Body of pancreas (tissue), 4 donors: ENCODE measurements at regions not wholly inside any gene's neighbourhood (a gene's known extent, or its start where the extent isn't known, plus 50 kb on each side); places are given as distances from the start of the nearest gene placed in this dataset.
"Not testable (repeated sequence)": the region's sequence is repeated elsewhere in the genome, so short reads cannot be mapped to it uniquely, and the experiment has no call there.

Source experiments
- ATAC-seq: fragments of 150-250 bp; one replicate; pipeline ENCODE4 v1.9.1; 2016
- DNase-seq, 4 donors: peaks; one replicate each; pipeline ENCODE4 v3.0.0-alpha.2; 2019
- H3K27ac ChIP-seq, 4 donors: fragments of 200-600 bp; sonication (generic); 1 replicate in 3 of 4; 2 replicates in 1 of 4; pipeline versions ENCODE4 v1.5.1 to v1.6.1; 2016 to 2019; ENCODE audit warnings: mild to moderate bottlenecking in 1 of 4, mixed read lengths in 1 of 4, moderate library complexity in 1 of 4
- H3K27me3 ChIP-seq, 2 donors: fragments of 200-600 bp; sonication (generic); one replicate each; pipeline ENCODE4 v1.6.0; 2016; ENCODE audit warnings: mild to moderate bottlenecking in 1 of 2
- H3K36me3 ChIP-seq, 2 donors: fragments of 200-600 bp; sonication (generic); replicated peaks in 1 of 2; 2 replicates each; pipeline ENCODE4 v1.5.1; 2016; ENCODE audit warnings: low read depth in 2 of 2; ENCODE audit not compliant: insufficient read depth in 1 of 2
- H3K4me1 ChIP-seq: fragments of 200-600 bp; sonication (generic); one replicate; pipeline ENCODE4 v1.6.0; 2016
- H3K4me3 ChIP-seq, 2 donors: fragments of 200-600 bp; sonication (generic); 1 replicate in 1 of 2; 2 replicates in 1 of 2; pipeline ENCODE4 v1.5.1; 2016 to 2019
- H3K9me3 ChIP-seq, 3 donors: fragments of 200-600 bp; sonication (generic); 1 replicate in 2 of 3; 2 replicates in 1 of 3; pipeline ENCODE4 v1.5.1; 2016
- CTCF ChIP-seq, 7 experiments: fragments of 450-650 bp in 4 of 7; fragments of 200-600 bp in 3 of 7; sonication (generic) in 3 of 7; IDR thresholded peaks; one replicate each; pipeline ENCODE4 v1.5.1; 2016 to 2019; ENCODE audit warnings: antibody characterized with exemption in 7 of 7
- POLR2A ChIP-seq, 3 donors: fragments of 450-650 bp; IDR thresholded peaks; one replicate each; pipeline ENCODE4 v1.6.1; 2016; ENCODE audit warnings: antibody characterized with exemption in 3 of 3, mild to moderate bottlenecking in 2 of 3
- WGBS, 2 donors: methylation state at CpG; one replicate each; pipeline ENCODE4 v1.1.5; 2017; 5-methylcytosine and 5-hydroxymethylcytosine counted together
- intact Hi-C: fragments of 100-400 bp; cut with DNase I; formaldehyde crosslinking; loops from one replicate; pipeline ENCODE4 v1.15.1; 2023

GRCh38 chr12:58325561-58325960, 384.2 kb downstream of the ATP23 start:
- TF ChIP-seq CTCF (IDR thresholded peaks at IDR 0.05) (no peak), POLR2A (IDR thresholded peaks at IDR 0.05) (no peak)
- no peaks in the 10 kb centered on the region for H3K9me3 ChIP-seq
- ATAC-seq (no peak), DNase-seq (no peak)
- no peak overlapping the region for H3K27ac ChIP-seq
- 48 to 68% methylated on average over 1 of the region's 1 CpG for WGBS, 2 donors
- no peak overlapping the region for H3K4me3 ChIP-seq
- no peaks in the 10 kb centered on the region for H3K4me1 ChIP-seq
- H3K27me3 ChIP-seq = no peaks in the 10 kb centered on the region
- intact Hi-C loops = no loop called here
- no peaks in the 10 kb centered on the region for H3K36me3 ChIP-seq

- Histone ChIP-seq H3K27ac (no peak overlapping the region), H3K9me3 (no peaks in the 10 kb centered on the region), H3K36me3 (no peaks in the 10 kb centered on the region), H3K4me3 (no peak overlapping the region), H3K4me1 (no peaks in the 10 kb centered on the region), H3K27me3 (no peaks in the 10 kb centered on the region)
- intact Hi-C loops = no loop called here
- no peak for TF ChIP-seq CTCF (IDR thresholded peaks at IDR 0.05)
- TF ChIP-seq POLR2A (IDR thresholded peaks at IDR 0.05) = no peak
- no peak for ATAC-seq
- 91 to 92% methylated on average over 3 of the region's 3 CpGs for WGBS, 2 donors
- DNase-seq = no peak
Measured at GRCh38 chr12:58326534-58326933, 385.2 kb downstream of the ATP23 start.

- H3K36me3 ChIP-seq, intact Hi-C loops, H3K9me3 ChIP-seq, H3K4me1 ChIP-seq, DNase-seq, H3K4me3 ChIP-seq, ATAC-seq, H3K27me3 ChIP-seq, H3K27ac ChIP-seq: not testable (repeated sequence)
- 19 to 34% methylated on average over 2 of the region's 5 CpGs for WGBS, 2 donors
Measured at GRCh38 chr12:58336581-58337242, 395.3 kb downstream of the ATP23 start.

- H3K36me3 ChIP-seq, H3K4me3 ChIP-seq, DNase-seq, H3K27me3 ChIP-seq, H3K9me3 ChIP-seq, intact Hi-C loops, ATAC-seq, H3K27ac ChIP-seq, H3K4me1 ChIP-seq: not testable (repeated sequence)
- 68 to 82% methylated on average over 3 of the region's 3 CpGs for WGBS, 2 donors
Measured at GRCh38 chr12:58337539-58337938, 396.2 kb downstream of the ATP23 start.

GRCh38 chr12:58341791-58342190, 400.4 kb downstream of the ATP23 start:
- no peak for TF ChIP-seq CTCF (IDR thresholded peaks at IDR 0.05)
- no peak for TF ChIP-seq POLR2A (IDR thresholded peaks at IDR 0.05)
- no peaks in the 10 kb centered on the region for H3K27me3 ChIP-seq
- no peak overlapping the region for H3K27ac ChIP-seq
- no peaks in the 10 kb centered on the region for H3K4me1 ChIP-seq
- H3K9me3 ChIP-seq = no peaks in the 10 kb centered on the region
- DNase-seq (no peak), ATAC-seq (no peak)
- H3K4me3 ChIP-seq = no peak overlapping the region
- intact Hi-C loops = loop anchor here (10.0 kb wide), 1 partner anchor 813 kb away; no protein-coding TSS in a partner anchor
- no peaks in the 10 kb centered on the region for H3K36me3 ChIP-seq
- 16 to 20% methylated on average over 2 of the region's 2 CpGs for WGBS, 2 donors

GRCh38 chr12:58342736-58343135, 401.4 kb downstream of the ATP23 start:
- Histone ChIP-seq H3K4me1 (no peaks in the 10 kb centered on the region), H3K4me3 (no peak overlapping the region), H3K27ac (no peak overlapping the region), H3K9me3 (no peaks in the 10 kb centered on the region), H3K27me3 (no peaks in the 10 kb centered on the region), H3K36me3 (no peaks in the 10 kb centered on the region)
- WGBS, 2 donors = 78 to 80% methylated on average over 3 of the region's 3 CpGs
- no peak for TF ChIP-seq CTCF (IDR thresholded peaks at IDR 0.05)
- TF ChIP-seq POLR2A (IDR thresholded peaks at IDR 0.05) = no peak
- DNase-seq (no peak), ATAC-seq (no peak)
- intact Hi-C loops = loop anchor here (10.0 kb wide), 1 partner anchor 812 kb away; no protein-coding TSS in a partner anchor
